GM21447 (cell line): ENCODE measurements at regions not wholly inside any gene's neighbourhood (a gene's known extent, or its start where the extent isn't known, plus 50 kb on each side); places are given as distances from the start of the nearest gene placed in this dataset.

Source experiments
- ATAC-seq: cut with Tn5 transposase; IDR thresholded peaks from one replicate; pipeline ENCODE4 v1.9.1; 2021; ENCODE audit not compliant: unreplicated experiment

GRCh38 chr3:14335774-14336748, 66.3 kb upstream of the SLC6A6 start:
- ATAC-seq = no peak

- no peak for ATAC-seq
Measured at GRCh38 chr3:14336749-14337598, 65.4 kb upstream of the SLC6A6 start.

- ATAC-seq = no peak
Measured at GRCh38 chr3:14337828-14338227, 64.6 kb upstream of the SLC6A6 start.

GRCh38 chr3:14338242-14338641, 64.2 kb upstream of the SLC6A6 start:
- no peak for ATAC-seq

- no peak for ATAC-seq
Measured at GRCh38 chr3:14338898-14339458, 63.4 kb upstream of the SLC6A6 start.

GRCh38 chr3:14340960-14341708, 61.3 kb upstream of the SLC6A6 start:
- ATAC-seq = no peak

- no peak for ATAC-seq
Measured at GRCh38 chr3:14343338-14344112, 58.9 kb upstream of the SLC6A6 start.

GRCh38 chr3:14344351-14344750, 58.1 kb upstream of the SLC6A6 start:
- ATAC-seq = no peak

- no peak for ATAC-seq
Measured at GRCh38 chr3:14345496-14346150, 56.8 kb upstream of the SLC6A6 start.

GRCh38 chr3:14346191-14346590, 56.2 kb upstream of the SLC6A6 start:
- ATAC-seq = no peak

GRCh38 chr3:14346642-14347041, 55.8 kb upstream of the SLC6A6 start:
- no peak for ATAC-seq

GRCh38 chr3:14347110-14347509, 55.3 kb upstream of the SLC6A6 start:
- ATAC-seq = no peak

- no peak for ATAC-seq
Measured at GRCh38 chr3:14351617-14352001, 50.8 kb upstream of the SLC6A6 start.

GRCh38 chr3:14352002-14352627, 50.3 kb upstream of the SLC6A6 start:
- no peak for ATAC-seq
